GM19351 (cell line): ENCODE measurements at regions not wholly inside any gene's neighbourhood (a gene's known extent, or its start where the extent isn't known, plus 50 kb on each side); places are given as distances from the start of the nearest gene placed in this dataset.
A peak's percentile ranks its signal among the peaks of the same experiment; 100 is the strongest.

ENCODE experiments used
- ATAC-seq: cut with Tn5 transposase; IDR thresholded peaks from one replicate; pipeline ENCODE4 v1.9.1; 2021; ENCODE audit warnings: mild to moderate bottlenecking, moderate library complexity; ENCODE audit not compliant: unreplicated experiment

DNA sequence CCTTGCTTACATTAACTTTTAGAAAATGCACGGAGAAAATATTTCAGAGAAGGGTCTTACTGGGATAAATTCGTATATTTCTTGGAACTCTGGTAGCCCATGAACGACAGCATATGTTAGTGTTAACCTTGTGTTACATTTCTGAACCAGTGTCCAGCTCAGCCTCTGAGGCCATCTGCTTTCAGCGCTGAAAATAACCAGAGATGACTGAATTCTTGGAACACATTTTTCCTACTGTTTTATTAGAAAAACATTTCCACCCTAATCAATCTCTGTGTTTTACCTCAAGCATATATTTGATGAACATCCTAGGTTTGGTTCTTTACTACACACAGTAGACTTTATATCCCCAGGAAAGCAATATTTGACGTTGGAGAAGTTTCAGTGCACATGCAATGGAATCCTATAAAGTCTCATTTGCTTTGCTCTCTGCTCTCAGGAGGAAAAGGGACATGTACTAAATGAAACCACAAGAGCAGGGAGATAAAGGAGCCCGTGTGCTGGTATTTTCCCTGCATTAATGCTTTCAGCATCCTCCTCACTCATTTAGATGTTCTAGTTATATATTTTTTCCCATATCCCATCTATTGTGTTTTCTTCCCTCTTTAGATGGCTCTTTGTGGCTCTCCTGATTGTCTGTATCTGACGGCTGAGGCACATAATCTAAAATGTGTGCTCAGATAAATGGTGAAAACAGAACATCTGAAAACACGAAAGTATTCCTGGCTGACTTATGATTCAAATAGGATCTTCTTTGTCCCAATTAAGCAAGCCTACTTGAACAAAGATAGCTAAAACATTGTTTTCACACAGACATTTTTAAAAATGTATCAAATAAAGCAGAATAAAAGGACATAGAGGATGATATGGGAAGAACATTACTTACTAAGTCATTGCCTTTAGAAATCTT is 151.7 kb upstream of the KCNMB2 start:
- no peak for ATAC-seq

DNA sequence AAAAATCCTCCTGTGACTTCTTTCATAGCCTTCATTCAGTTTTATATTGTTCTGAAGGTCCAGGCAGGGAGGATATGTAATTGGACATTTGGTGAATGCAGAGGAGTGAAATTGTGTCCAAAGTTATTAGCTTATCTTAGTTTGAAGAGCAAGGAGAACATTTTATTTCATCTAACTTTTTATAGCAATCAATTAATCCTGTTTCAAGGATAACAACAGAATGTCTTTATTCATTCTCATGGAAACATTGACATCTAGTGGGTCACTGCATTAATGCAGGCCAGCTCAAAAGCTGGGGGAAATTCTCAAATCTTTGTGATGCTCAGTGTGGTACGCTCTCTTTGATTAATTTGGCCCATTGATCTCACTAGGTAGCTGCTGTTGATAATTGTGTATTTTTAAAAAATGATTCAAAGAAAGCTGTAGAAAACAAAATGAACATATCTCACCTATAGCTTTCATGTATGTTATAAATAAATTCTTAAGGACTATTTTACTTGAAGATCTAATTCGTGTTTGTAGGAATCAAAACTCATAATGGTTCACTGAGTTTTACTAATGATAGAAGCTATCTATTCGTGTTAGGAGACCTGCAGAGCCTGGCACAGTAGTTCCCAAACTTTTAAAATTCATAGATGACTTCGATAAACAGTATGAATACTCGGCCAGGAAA is 150.8 kb upstream of the KCNMB2 start:
- peak; percentile 47 for ATAC-seq

GRCh38 chr3:178386401-178386800 is 149.8 kb upstream of the KCNMB2 start:
- ATAC-seq, result peak; percentile 70

- peak; percentile 7 for ATAC-seq
Measured at GRCh38 chr3:178386880-178387279, 149.4 kb upstream of the KCNMB2 start.

DNA sequence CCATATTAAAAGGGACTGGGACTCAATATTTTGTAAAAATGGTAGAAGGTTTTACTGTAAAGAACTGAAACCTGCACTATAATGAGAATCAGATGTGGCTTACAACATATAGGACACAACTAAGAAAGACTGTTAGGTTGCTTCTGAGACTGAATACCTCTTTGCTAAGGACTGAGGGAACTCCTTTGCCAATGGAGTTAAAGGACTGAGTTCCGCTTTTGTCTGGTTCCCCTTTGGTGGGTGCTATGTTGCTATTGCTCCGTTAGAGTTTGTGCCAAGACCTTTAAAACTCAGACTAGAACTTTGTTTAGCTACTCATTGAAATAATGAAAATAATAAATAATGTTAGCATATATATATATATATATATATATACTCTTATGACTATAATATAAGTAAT is 147.8 kb upstream of the KCNMB2 start:
- ATAC-seq, result no peak

- no peak for ATAC-seq
Measured at GRCh38 chr3:178389258-178389657, 147.0 kb upstream of the KCNMB2 start.

DNA sequence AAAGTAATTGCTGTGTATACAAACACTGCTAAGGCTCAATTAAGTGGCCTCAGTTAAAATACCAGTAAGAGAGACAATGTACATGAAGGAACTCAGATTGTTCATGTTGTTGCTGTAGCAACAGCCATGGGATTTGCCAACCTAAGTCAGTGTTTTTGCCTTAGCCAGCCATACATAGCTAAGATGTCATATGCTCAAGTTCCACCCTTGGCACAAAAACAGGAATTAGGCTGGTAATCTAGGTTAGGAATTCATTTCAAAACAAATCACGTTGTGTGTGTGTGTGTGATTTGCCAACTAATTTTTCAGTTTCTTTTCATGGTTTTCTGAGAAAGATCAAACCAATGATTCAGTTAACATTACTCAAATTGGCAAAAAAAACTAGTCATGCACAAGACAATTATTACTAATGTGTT is 143.7 kb upstream of the KCNMB2 start:
- ATAC-seq, result no peak

DNA sequence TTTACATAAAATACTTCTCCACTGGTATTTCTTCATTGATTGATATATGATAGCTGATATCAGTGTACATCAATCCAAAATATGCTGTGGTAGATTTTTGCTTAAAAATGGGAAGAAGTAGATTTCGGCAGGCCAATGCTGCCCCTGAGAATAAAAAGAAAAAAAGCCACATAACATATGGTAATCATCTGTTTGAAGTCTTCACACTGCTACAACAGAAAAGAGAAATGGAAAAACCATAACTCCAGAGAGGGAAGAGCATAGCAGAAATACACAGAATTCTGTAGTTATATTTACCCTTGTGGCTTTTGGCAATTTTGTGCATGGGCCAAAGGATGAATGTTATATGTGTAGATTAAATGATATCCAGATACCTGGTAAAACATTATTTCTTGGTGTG is 143.1 kb upstream of the KCNMB2 start:
- no peak for ATAC-seq

DNA sequence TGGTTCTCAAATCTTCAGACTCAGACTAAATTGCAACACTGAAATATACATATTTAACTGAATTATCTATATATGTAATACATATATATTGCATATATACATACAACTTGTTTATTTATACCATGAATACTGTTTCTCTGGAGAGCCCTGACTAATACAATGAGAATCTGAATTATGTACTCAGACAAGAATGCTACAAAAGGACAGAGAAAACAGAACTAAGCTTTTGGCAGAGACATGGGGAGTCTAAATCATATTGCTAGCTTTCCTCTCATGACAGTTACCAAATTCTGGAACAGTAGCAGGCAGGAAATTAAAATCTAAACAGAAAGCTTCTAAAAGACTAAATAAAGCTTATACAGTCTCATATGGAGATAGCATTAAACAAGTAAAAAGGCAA is 142.4 kb upstream of the KCNMB2 start:
- no peak for ATAC-seq

- no peak for ATAC-seq
Measured at GRCh38 chr3:178396318-178396717, 139.9 kb upstream of the KCNMB2 start.

GRCh38 chr3:178397202-178397601 is 139.0 kb upstream of the KCNMB2 start:
- no peak for ATAC-seq

- no peak for ATAC-seq
Measured at GRCh38 chr3:178397836-178398235, 138.4 kb upstream of the KCNMB2 start.

DNA sequence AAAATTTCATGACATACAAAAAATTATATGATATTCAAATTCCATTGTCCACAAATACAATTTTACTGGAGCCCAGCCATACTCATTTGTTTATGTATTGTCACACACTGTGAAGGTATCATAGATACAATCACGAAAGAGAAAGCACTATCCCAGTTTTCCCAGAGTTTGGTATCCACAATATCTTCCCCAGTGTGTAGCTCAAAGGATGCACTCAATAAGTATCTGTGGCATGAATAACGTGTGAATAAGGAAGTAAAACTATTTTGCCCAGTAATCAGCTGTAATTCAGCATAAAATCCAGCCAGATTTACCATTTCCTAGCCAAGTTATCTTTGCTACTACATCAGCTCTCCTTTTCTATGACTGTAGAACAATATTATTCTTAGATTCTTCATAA is 131.3 kb upstream of the KCNMB2 start:
- no peak for ATAC-seq

DNA sequence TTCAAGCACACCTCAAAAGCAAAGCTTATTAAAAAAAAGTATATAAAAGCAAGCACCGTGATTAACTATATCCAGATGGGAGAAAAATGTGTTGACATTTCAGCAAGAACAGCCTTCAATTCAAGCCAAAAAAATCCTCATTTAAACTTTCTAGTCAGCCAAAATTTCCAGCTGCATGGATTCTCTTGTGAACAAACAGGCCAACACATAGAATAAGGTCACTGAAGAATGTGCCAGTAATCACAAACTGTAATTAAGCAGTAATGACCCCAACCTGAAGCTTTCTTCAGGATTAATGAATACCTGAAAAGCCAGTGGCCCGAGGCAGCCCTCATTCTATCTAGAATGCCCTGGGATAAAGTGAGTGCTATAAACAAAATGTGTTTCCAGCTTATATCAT is 130.7 kb upstream of the KCNMB2 start:
- ATAC-seq, result no peak

DNA sequence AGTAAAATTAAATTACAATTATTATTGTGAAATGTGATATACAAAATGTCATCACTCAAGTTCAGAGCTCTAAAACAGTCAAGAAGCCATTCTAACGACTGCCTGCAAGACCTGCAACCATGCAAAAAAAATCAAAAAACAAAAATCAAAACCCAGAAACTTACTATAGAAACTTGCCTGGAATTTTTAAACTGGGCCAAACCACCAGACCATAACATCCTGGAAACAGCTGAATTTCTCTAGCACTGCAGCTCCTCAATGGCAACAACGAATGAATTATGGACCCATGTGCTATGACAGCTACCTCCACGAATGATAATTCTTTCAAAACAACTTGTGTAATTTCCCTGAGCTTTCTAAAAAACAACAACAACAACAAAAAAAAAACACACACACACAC is 130.0 kb upstream of the KCNMB2 start:
- no peak for ATAC-seq

GRCh38 chr3:178415384-178415783 is 120.9 kb upstream of the KCNMB2 start:
- ATAC-seq, result no peak

DNA sequence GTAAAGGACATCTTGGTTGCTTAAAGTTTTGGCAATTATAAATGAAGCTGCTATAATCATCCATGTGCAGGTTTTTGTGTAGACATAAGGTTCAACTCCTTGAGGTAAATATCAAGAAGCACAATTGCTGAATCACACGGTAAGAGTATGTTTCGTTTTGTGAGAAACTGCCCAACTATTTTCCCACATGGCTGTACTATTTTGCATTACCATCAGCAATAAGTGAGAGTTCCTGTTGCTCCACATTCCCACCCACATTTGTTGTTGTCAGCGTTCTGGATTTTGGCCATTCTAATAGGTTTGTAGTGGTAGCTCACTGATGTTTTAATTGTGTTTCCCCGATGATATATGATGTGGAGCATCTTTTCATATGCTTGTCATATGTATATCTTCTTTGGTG is 118.5 kb upstream of the KCNMB2 start:
- no peak for ATAC-seq

GRCh38 chr3:178419071-178419470 is 117.2 kb upstream of the KCNMB2 start:
- peak; percentile 61 for ATAC-seq

- ATAC-seq, result no peak
Measured at GRCh38 chr3:178420033-178420432, 116.2 kb upstream of the KCNMB2 start.

- no peak for ATAC-seq
Measured at GRCh38 chr3:178421069-178421468, 115.2 kb upstream of the KCNMB2 start.

DNA sequence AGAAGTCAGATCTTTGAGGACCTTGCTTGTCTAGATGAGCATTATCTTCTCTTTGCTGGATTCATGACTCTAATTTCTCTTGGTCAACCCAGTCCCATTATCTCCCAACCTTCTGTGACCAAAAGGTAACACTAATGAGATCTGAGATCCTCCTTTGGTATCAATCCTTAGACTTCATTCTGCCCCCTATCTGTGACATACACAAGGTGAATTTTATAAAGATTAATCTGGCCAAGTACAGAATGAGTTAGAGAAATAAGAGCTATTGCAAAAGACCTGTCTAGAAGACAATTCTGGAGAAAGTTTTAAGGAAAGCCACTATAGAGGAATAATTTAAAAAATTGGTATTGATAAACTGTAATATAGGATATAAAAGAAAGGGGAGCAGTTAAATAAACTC is 113.8 kb upstream of the KCNMB2 start:
- no peak for ATAC-seq

GRCh38 chr3:178428037-178428436 is 108.2 kb upstream of the KCNMB2 start:
- no peak for ATAC-seq
